ENCODE measurements at regions not wholly inside any gene's neighbourhood (a gene's known extent, or its start where the extent isn't known, plus 50 kb on each side); places are given as distances from the start of the nearest gene placed in this dataset.
"Not testable (repeated sequence)": the region's sequence is repeated elsewhere in the genome, so short reads cannot be mapped to it uniquely, and the experiment has no call there.

GRCh38 chr6:82619573-82619972 lies 256.0 kb downstream of the TPBG start:
- FAIRE-seq (no peak), DNase-seq (ENCODE audit: low read depth) (no peak)
- Histone ChIP-seq H3K4me3 (ENCODE audit: low read depth, low read length) (no peak overlapping the region), H3K36me3 (ENCODE audit: control insufficient read depth, insufficient read depth, low read length) (no peaks in the 10 kb centered on the region), H3K27me3 (ENCODE audit: control insufficient read depth, insufficient read depth, low read length) (no peaks in the 10 kb centered on the region)
- TF ChIP-seq CTCF (IDR thresholded peaks at IDR 0.05; ENCODE audit: insufficient read depth, low read length, severe bottlenecking), result no peak

GRCh38 chr6:82622461-82622860 lies 258.8 kb downstream of the TPBG start:
- no peak overlapping the region for H3K4me3 ChIP-seq (ENCODE audit: low read depth, low read length)
- DNase-seq (ENCODE audit: low read depth) (no peak), FAIRE-seq (no peak)
- no peaks in the 10 kb centered on the region for H3K27me3 ChIP-seq (ENCODE audit: control insufficient read depth, insufficient read depth, low read length)
- H3K36me3 ChIP-seq (ENCODE audit: control insufficient read depth, insufficient read depth, low read length), result no peaks in the 10 kb centered on the region
- TF ChIP-seq CTCF (IDR thresholded peaks at IDR 0.05; ENCODE audit: insufficient read depth, low read length, severe bottlenecking), result no peak

- FAIRE-seq, result no peak
- H3K36me3 ChIP-seq (ENCODE audit: control insufficient read depth, insufficient read depth, low read length), result no peaks in the 10 kb centered on the region
- no peak for DNase-seq (ENCODE audit: low read depth)
- no peak for TF ChIP-seq CTCF (IDR thresholded peaks at IDR 0.05; ENCODE audit: insufficient read depth, low read length, severe bottlenecking)
- no peak overlapping the region for H3K4me3 ChIP-seq (ENCODE audit: low read depth, low read length)
- no peaks in the 10 kb centered on the region for H3K27me3 ChIP-seq (ENCODE audit: control insufficient read depth, insufficient read depth, low read length)
These were observed 260.6 kb downstream of the TPBG start for GRCh38 chr6:82624251-82624650.

GRCh38 chr6:82626946-82627345 lies 263.3 kb downstream of the TPBG start:
- DNase-seq (ENCODE audit: low read depth); H3K27me3 ChIP-seq (ENCODE audit: control insufficient read depth, insufficient read depth, low read length); H3K36me3 ChIP-seq (ENCODE audit: control insufficient read depth, insufficient read depth, low read length); FAIRE-seq; H3K4me3 ChIP-seq (ENCODE audit: low read depth, low read length): not testable (repeated sequence)

- Histone ChIP-seq H3K27me3 (ENCODE audit: control insufficient read depth, insufficient read depth, low read length) (no peaks in the 10 kb centered on the region), H3K4me3 (ENCODE audit: low read depth, low read length) (no peak overlapping the region), H3K36me3 (ENCODE audit: control insufficient read depth, insufficient read depth, low read length) (no peaks in the 10 kb centered on the region)
- no peak for DNase-seq (ENCODE audit: low read depth)
- TF ChIP-seq CTCF (IDR thresholded peaks at IDR 0.05; ENCODE audit: insufficient read depth, low read length, severe bottlenecking), result no peak
- no peak for FAIRE-seq
These were observed 266.3 kb downstream of the TPBG start for GRCh38 chr6:82629921-82630320.

- no peak for FAIRE-seq
- DNase-seq (ENCODE audit: low read depth), result no peak
- H3K27me3 ChIP-seq (ENCODE audit: control insufficient read depth, insufficient read depth, low read length), result no peaks in the 10 kb centered on the region
These were observed 278.1 kb downstream of the TPBG start for GRCh38 chr6:82641677-82642076.

More at GRCh38 chr6:82641677-82642076, 278.1 kb downstream of the TPBG start:
- Histone ChIP-seq H3K4me3 (ENCODE audit: low read depth, low read length) (no peak overlapping the region), H3K36me3 (ENCODE audit: control insufficient read depth, insufficient read depth, low read length) (no peaks in the 10 kb centered on the region)
- no peak for TF ChIP-seq CTCF (IDR thresholded peaks at IDR 0.05; ENCODE audit: insufficient read depth, low read length, severe bottlenecking)
